ENCODE measurements at regions not wholly inside any gene's neighbourhood (a gene's known extent, or its start where the extent isn't known, plus 50 kb on each side); places are given as distances from the start of the nearest gene placed in this dataset.

DNA sequence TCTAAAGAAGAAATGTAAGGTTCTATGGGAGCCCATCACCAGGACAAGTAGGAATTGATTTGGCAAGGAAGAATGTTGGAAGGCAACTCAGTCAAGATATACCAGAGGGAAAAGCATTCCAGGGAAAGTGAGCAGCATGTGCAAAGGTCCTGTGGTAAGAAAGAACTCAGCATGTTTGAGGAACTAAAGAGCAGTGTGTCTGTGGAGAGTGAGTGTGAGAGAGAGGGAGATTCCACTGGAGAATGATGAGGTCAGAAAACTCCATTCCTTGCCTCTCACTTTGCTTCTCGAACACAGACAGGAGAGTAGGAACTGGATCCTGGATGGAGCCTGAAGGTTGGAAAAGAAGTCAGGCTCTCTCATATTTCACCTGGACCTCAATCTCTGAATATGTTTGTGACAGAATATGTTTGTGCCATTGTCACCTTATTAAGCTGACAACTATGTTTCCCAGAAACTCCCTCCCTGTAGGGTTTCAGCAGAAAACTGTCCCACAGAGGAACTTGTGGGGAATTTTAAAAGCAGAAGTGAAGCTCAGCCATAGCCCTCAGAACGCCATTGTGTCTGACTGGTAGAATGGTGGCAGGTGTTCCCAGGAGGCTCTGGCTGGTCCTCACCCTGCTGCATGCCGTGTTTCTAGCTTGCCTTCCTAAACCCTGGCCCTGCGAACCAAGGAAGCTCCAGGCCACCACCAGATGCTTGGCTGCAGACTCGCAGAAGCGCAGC lies 382.4 kb upstream of the XYLT1 start:
- no peak for DNase-seq (ENCODE audit: low spot score)

DNA sequence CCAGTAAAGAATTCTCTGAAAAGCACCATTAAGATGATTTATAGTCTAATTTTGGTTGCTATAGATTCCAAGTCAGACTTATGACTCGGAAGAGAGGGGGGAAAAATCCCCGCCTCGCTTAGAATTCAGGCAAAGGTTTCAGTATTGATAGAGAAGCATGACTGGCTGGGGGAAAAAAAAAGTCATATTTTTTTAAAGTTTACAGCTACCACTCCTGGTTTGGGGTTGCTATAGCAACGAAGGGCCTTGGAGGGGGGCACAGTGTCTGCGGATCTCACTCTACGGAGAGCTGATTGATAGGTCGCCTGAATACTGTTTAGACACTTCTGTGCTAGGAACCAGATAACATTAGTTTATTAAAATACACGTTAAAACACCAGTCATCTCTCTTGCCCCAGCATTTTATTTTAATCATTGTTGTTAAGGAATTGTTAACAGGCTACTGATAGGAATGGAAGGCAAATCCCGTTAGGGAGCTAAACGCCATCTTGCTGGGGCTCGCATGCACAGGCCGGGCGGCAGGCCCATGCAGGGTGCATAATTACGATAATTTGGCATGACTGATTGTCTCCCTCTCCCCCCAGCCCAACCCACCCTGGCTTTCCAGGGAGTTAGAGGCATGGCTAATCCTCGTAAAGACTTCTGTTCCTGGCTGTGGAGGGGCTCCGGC lies 380.0 kb upstream of the XYLT1 start:
- no peak for DNase-seq (ENCODE audit: low spot score)

DNA sequence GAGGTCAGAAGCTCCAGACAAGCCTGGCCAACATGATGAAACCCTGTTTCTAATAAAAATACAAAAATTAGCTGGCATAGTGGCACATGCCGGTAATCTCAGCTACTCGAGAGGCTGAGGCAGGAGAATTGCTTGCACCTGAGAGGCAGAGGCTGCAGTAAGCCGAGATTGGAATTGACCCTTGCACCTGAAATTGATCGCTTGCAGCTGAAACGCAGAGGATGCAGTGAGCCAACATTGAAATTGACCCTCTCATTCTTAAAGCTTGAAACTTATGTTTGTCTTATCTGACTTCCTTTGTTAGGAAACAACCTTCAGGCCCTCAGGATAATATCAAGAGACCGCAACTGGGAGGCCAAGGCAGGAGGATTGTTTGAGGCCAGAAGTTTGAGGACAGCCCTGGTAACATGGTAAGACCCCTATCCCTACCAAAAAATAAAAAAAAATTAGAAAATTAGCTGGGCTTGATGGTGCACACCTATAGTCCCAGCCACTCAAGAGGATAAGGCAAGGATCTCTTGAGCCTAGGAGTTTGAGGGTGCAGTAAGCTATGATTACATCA lies 376.6 kb upstream of the XYLT1 start:
- DNase-seq (ENCODE audit: low spot score): no peak

DNA sequence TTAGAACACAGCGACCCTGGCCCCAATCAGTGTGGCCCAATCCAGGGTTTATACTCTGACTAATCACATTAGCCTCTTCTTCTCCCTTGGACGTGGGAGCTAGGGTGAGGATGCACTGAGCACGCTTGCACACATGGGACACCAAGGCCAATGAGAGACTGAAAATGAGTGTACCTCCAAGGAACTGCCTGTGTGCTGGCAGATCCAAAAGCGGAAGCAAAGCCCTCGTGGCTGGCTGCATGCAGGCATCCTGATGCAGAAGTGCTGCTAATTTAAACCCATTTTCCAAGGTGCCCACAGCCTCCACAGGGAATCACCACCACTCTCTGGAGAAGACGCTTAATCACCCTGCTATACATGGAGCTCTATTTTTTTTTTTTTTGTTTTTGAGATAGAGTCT lies 375.3 kb upstream of the XYLT1 start:
- DNase-seq (ENCODE audit: low spot score): no peak

DNA sequence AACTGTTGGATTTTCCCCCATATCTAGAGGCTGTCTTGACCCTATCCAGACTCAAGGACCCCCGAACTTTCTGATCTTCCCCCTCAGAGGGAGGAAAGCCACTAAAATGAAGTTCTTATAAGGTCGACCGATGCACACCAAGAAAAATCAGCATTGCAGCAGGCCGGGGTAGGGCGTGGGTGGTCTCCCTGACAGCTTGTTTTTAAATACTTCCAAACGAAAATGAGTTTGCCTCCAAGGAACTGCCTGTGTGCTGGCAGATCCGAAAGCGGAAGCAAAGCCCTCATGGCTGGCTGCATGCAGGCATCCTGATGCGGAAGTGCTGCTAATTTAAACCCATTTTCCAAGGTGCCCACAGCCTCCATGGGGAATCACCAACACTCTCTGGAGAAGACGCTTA lies 374.3 kb upstream of the XYLT1 start:
- DNase-seq (ENCODE audit: low spot score): no peak

DNA sequence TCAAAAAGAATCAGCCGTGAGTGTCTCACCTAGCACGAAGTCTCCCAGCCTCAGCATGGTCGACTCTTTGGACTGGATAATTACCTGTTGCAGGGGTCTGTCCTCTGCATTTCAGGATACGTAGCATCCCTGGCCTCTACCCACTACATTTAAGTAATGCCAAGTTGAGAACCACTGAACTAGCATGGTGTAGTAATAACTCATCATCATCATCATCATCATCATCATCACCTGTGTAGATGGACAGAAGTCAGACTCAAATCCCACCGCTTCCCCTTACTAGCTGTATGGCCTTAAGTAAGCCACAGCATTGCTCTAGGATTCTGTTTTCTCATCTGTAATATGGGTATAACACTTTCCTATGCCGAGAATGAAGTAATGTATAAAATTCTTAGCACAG lies 373.1 kb upstream of the XYLT1 start:
- no peak for DNase-seq (ENCODE audit: low spot score)

DNA sequence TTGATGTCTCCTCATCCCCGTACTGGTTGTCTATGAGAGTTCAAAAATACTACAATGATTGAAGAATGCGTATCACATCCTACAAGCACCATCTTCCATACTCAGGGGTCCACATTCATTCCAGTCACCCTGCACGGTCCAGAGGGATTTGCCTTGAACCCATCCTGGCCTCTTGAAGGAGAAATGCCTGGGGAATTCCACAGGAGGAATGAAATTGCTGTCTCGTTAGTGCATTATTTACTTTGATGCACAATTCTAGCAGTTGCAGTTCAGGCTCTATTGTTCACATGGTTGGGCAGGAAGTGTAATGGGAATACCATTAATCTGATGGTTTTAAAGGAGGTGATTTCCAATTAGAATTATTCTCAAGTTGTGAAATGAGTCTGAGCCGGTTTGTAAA lies 369.1 kb upstream of the XYLT1 start:
- DNase-seq (ENCODE audit: low spot score): no peak

DNA sequence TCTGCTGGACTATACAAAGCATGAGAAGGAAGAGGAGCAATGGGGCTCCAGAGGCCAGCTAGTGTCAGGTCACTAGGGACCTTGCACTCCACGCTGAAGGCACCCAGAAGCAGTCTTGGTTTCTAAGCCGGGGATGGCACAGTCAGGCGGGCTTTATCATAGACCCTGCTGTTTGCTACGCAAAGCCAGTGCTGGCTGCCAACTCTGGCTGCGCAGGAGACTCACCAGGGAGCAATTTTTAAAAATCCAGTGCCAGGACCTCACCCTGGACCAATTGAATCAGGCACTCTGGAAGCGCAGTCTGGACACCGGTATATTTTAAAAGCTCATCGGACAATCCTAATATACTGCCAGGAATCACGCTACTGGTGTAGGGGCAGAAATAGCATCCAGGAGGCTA lies 368.5 kb upstream of the XYLT1 start:
- DNase-seq (ENCODE audit: low spot score): no peak

DNA sequence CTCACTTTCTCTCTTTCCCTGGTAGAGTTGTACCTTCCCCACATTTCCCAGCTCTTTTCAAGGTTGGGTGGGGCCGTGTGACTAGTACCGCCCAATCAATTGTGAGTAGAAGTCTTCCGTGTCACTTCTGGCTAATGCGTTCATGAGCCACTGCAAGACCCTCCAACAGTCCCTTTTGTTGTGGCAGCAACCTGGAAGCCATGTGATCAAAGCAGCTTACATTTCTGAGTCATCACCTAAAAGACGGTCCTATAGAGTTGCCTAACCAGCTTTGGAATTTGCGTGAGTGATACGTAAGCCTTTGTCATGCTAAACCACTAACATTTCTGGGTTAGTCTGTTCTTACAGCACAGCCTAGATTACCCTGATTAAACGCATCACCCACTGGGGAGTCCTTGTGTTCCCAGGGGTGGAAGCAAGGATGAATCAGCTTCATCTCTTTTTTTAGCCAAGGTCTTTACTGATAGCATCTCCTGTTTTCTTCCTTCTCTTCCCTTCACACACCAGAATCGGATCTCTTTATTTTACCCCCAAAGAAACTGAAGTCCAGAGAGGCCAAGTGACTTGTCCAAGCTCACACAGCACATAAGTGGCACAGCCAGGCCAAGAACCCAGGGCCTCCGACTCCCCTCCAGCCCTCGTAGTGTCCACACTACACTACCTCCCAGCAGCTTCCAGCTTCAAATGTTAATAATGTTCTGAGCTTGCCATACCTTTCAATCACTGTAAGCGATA lies 366.3 kb upstream of the XYLT1 start:
- DNase-seq (ENCODE audit: low spot score): peak; percentile 94

DNA sequence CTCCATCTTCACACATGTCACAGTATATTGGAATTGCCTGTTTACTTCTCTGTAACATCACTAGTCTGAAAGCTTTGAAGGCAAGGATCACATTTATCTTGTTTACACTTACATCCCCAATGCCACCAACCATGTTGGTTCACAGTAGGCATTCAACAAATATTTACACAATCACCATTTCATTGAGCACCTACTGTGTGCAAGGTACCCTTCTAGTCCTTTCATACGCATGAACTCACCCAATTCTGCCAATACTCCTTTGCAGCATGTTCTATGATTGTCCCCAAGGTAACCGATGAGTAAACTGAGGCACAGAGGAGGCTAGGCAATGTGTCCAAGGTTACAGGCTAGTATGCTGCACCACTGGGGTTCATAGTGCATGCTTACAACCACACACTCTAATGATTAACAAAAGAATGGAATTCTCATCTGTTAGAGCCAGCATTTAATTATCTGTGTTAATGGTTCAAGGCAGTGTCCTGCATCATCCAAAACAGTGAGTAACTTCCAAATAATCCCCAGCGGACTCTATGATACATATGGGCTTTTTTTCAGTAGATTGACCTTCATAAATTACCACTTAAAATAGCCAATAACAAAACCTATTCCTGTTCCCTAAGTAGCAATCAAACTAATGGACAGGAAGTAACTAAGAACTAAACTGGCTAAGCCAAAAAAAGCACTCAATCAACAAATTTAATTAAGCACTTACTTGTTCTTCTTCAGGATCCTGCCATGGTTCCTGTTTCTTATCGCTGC lies 364.5 kb upstream of the XYLT1 start:
- peak; percentile 27 for DNase-seq (ENCODE audit: low spot score)

DNA sequence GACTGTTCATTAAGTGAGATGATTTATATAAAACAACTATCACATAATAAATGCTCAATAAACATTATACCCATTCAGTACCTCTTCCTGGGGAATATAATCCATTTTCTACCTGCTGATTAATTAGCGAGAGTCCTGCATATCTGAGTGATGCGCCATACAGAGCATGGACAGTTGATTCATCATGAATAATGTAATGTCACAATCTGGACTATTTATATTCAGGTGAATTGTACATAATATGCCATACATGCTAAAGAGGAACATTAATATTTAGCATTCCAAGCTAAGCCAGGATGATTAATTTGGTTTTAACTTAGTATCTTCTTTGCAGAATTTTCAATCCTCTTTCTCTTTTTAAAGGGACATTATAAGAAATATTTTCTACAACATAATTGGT lies 362.0 kb upstream of the XYLT1 start:
- DNase-seq (ENCODE audit: low spot score): no peak

DNA sequence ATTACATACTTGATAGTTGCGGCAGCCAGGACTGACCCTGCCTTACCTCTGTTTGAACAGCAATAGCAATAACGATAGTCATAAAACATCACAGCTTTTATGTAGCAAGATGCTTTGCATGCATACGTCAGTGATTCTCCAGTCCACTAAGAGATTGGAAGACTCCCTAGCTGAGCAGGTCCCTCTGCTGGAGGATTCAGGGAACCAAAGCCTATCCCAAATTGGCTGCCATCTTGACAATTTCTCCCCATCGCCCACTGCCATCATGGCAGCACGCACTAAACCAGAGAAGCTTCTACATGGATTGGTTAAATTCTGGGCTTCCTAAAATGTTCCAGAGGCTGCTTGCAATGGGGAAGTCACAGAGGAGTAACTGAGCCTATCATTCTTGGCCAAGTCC lies 360.6 kb upstream of the XYLT1 start:
- DNase-seq (ENCODE audit: low spot score): no peak

DNA sequence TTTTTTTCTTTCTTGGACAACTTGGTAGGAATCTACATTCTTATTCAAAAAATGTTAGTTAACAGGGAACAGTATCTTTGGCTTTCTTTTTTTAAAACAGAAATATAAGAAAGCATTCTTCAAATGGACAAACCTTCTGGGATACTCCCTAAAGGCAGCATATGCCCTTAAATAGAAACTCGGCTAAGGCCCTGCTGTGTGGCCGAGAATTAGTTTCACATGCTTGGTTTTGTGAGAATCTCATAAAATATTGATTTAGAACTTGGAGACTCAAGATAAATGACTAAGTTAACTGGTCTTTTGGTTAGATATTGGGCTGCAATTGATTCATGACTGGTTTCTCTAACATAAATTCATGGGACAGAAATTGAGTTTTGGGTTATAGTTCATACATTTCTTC lies 359.9 kb upstream of the XYLT1 start:
- DNase-seq (ENCODE audit: low spot score): no peak

DNA sequence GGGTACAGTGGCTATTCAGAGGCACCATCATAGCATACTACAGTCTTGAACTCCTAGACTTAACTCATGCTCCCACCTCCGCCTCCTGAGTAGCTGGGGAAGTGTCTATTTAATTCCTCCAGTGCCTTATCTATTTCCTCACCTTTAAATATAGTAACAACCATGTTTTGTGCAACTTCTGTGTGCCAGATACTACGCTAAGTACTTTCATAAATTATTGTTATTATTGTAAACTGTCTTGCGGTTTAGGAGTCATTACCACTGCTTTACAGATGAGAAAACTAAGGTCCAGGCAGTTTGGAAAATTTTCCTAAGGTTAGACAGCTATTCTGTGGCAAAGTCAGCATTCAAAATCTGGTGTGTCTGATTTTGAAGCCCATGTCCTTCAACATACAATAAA lies 359.1 kb upstream of the XYLT1 start:
- peak; percentile 38 for DNase-seq (ENCODE audit: low spot score)

DNA sequence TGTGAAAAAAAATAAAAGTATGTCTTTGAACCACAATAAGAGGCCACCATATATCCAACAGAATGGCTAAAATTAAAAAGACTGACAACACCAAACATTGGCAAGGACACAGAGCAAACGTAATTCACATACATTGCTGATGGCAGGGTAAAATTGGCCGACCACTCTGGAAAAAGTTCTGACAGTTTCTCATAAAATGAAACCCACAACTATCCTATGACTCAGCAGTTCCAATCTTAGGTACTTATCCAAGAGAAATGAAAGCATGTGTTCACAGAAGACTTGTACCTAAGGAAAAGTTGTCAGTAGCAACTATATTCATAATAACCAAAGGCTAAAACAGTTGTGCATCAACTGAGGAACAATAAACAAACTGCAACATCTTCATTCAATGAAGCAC lies 357.3 kb upstream of the XYLT1 start:
- DNase-seq (ENCODE audit: low spot score): peak; percentile 57

DNA sequence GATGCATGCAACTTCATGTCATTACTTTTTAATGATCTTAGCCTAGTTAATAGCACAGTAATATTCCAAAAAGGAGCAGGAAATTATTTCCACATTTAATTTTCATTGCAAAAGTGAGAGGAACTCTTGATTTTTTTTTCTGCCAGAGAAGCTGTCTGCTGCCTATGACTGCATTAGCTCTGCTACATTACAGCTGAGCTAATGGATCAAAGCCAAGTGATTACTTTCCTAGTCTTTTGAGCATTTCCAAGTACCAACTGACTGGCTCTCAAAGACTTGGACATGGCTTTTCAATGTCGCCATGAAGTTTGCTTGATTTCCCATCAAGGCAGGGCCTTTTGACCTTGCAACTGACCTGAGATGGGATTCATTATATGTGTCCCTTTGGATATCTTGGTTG lies 356.6 kb upstream of the XYLT1 start:
- DNase-seq (ENCODE audit: low spot score): peak; percentile 29

DNA sequence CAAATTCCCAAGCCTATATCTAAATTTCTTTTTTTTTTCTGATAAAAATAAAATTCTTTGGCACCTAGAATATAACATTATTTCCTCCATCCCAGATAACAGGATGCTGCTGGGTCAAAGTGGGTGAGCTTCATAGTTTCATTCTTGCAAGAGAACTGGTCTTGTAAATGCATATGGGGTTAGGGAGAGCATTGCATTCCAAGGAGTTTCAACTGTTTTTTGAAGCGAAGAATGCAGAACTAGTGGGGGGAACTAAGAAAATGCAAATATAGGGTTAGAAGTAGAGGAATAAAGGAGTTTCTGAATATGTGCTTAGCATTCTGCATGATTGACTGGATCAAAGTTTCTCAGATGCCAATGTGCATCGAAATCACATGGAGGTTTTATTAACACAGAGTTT lies 347.2 kb upstream of the XYLT1 start:
- DNase-seq (ENCODE audit: low spot score): no peak

DNA sequence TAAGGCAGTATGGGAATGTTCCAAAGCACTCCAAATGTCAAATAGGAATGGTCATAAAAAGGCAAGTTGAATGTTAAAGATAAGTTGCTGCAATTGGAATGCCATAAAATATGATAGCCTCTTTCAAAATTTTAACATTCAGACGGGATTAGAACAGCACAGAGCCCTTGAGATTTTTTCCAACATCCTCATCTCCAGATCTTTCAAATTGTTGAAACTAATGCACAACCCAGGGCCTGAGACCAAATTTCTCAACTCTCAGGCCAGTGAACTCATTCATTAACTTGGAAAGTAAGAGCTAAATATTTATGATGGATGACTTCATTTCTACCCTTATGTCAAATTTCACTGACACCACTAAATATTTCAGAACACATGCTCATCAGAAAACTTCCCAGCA lies 346.5 kb upstream of the XYLT1 start:
- DNase-seq (ENCODE audit: low spot score): no peak

DNA sequence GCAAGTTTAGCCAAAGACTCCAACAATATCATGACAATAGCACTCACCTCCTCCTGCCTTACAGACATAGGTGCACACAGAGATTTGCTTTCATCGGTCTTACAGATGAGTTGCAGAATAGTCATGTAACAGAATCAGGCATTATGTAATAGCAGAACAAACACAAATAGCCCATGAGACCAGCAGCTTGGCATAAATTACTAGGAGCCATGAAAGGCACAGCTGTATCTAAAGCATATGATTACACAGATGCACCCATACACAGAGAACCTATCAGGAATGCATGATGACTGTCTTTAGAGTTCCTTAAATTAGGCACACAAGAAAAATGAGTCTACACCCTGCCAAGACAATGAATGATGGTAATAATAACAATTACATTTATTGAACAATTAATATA lies 342.0 kb upstream of the XYLT1 start:
- DNase-seq (ENCODE audit: low spot score): no peak

DNA sequence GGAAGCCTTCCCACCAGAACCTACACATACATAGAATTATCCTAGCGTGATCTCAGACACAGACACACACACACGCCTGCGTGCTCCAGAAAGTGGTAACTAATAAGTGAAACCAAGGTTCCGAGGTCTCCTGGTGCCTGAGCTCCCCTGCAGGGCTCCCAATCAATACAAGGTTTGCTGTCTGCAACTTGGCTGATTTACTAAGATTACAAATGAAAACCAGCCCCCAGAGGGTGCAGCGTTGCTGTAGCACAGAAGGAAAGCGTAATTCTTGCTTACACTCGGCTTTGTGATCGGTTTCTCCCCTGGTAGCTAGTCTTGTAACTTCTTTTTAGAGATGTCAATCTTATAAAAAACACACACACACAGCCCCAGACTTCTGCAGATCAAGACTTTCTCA lies 334.1 kb upstream of the XYLT1 start:
- DNase-seq (ENCODE audit: low spot score): no peak

DNA sequence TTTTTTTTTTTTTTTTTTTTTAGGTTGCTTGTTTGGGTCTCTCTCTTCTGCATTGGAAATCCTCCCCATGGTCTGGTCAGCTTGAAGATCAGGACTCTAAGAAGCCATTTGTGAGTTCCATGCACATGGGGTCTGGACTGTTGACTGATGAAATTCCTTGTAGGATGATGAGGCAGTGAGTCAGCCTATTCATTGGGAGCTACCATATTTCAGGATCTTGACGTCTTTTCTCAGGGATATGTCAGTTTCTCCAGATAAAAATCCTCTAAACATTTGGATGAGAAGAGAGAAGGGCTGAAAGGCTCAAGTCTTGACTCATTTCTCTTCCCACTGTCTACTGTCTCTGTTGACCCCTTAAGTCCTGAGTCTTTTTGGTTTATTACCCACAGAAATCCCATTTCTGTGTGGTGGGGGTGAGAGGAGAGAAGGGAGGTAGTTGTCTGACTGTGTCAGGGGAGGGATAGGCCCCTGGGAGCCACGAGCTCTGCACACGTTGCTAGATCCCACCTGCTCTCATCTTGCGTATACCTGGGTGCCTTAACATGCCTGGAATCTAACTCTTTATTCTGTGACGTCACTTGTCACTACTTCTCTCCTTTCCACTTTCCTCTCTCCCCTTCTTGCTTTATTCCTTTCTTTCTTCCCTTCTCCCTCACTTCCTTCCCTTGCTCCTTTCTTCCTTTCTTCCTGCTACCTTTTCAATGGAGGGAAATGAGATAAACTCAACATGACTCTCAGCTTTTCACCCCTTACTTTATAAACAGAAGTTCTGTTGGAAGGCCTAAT lies 333.1 kb upstream of the XYLT1 start:
- DNase-seq (ENCODE audit: low spot score): peak; percentile 72

DNA sequence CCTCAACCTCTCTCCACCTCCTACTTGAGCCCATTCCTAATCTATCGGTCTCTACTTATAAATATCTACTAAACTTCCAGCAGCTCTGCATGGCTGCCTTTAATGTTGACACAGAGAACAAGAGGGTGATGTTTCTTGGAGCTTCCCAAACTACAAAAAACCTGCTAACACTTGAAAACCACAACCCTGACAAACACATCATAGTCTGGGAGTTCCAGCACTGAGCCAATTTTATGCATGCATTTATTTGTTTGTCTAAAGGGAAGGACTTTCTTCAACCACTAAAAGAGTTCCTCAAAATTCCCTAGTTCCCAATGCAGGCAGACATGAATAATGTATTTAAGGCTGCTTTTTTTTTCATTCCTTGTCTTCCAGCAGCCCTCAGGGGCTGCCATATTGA lies 331.8 kb upstream of the XYLT1 start:
- no peak for DNase-seq (ENCODE audit: low spot score)

Measured in AG08395 (cell line).